ENCODE measurements at regions not wholly inside any gene's neighbourhood (a gene's known extent, or its start where the extent isn't known, plus 50 kb on each side); places are given as distances from the start of the nearest gene placed in this dataset.

DNA sequence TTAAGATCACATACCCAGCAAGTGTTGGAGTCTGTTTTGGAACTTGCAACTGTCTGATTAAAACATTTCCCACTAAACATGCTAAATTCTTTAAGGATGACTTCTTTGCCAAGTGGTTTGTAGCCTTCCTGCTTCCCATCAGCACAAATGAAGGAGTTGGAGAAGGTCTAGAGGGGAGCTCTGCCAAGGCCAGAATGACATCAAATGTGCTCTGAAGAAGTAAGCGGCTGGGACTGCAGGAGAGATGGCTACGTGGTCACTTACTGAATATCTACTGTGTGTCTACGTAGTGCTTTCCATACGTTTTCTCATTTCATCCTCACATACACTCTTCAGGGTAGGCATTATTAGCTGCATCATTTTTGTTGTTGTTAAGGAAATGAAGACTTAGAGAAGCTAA lies 135.7 kb upstream of the NLRP1 start:
- TF ChIP-seq, protein P1, sequence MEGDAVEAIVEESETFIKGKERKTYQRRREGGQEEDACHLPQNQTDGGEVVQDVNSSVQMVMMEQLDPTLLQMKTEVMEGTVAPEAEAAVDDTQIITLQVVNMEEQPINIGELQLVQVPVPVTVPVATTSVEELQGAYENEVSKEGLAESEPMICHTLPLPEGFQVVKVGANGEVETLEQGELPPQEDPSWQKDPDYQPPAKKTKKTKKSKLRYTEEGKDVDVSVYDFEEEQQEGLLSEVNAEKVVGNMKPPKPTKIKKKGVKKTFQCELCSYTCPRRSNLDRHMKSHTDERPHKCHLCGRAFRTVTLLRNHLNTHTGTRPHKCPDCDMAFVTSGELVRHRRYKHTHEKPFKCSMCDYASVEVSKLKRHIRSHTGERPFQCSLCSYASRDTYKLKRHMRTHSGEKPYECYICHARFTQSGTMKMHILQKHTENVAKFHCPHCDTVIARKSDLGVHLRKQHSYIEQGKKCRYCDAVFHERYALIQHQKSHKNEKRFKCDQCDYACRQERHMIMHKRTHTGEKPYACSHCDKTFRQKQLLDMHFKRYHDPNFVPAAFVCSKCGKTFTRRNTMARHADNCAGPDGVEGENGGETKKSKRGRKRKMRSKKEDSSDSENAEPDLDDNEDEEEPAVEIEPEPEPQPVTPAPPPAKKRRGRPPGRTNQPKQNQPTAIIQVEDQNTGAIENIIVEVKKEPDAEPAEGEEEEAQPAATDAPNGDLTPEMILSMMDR (IDR thresholded peaks at IDR 0.05; ENCODE audit: low read depth, low read length): no peak
- no peak for TF ChIP-seq EZH2phosphoT487 (IDR thresholded peaks at IDR 0.05; ENCODE audit: low read depth)
